CD4-positive, alpha-beta T cell (primary cell): ENCODE measurements at regions not wholly inside any gene's neighbourhood (a gene's known extent, or its start where the extent isn't known, plus 50 kb on each side); places are given as distances from the start of the nearest gene placed in this dataset.

Experiments used
- ATAC-seq: fragments of 200-7000 bp; cut with Tn5 transposase; one replicate; pipeline ENCODE4 v1.10.0; 2022; ENCODE audit warnings: mild to moderate bottlenecking; ENCODE audit not compliant: poor library complexity
- CTCF ChIA-PET: fragments of 350-600 bp; sonication (Branson Sonifier 250); formaldehyde crosslinking; loops from one replicate; lab custom pipeline; 2021; ENCODE audit warnings: antibody characterized with exemption, inconsistent platforms; lab: Charles Lee
- POLR2A ChIA-PET: fragments of 350-600 bp; sonication (Branson Sonifier 250); formaldehyde crosslinking; loops from one replicate; lab custom pipeline; 2021; ENCODE audit warnings: antibody characterized with exemption, inconsistent platforms; lab: Charles Lee
- DNase-seq, 14 experiments: peaks; one replicate each; pipeline ENCODE4 v3.0.0-alpha.2; 2013 to 2020; ENCODE audit warnings: mixed read lengths in 2 of 14
- H3K27ac ChIP-seq, 2 donors: one replicate each; pipeline versions ENCODE4 v1.5.1 to v1.7.0; 2013; ENCODE audit warnings: low read length in 2 of 2, low read depth in 1 of 2, mild to moderate bottlenecking in 1 of 2
- H3K27me3 ChIP-seq, 2 experiments: 1 replicate in 1 of 2; 2 replicates in 1 of 2; pipeline versions ENCODE4 v1.6.1 to v1.7.0; 2013; ENCODE audit warnings: low read length in 2 of 2, control low read depth in 1 of 2, mild to moderate bottlenecking in 1 of 2, moderate library complexity in 1 of 2; ENCODE audit not compliant: insufficient read depth in 2 of 2, control insufficient read depth in 1 of 2
- H3K36me3 ChIP-seq: one replicate; pipeline ENCODE4 v1.6.1; 2013; ENCODE audit warnings: low read length, control low read depth; ENCODE audit not compliant: insufficient read depth
- H3K4me1 ChIP-seq: one replicate; pipeline ENCODE4 v1.6.1; 2013; ENCODE audit warnings: low read length, control low read depth; ENCODE audit not compliant: insufficient read depth
- H3K4me3 ChIP-seq: one replicate; pipeline ENCODE4 v1.5.1; 2013; ENCODE audit warnings: mild to moderate bottlenecking, low read length, moderate library complexity
- H3K9me3 ChIP-seq, 2 experiments: 1 replicate in 1 of 2; 2 replicates in 1 of 2; pipeline versions ENCODE4 v1.6.1 to v1.7.0; 2013; ENCODE audit warnings: low read length in 2 of 2, mild to moderate bottlenecking in 2 of 2, control low read depth in 1 of 2, moderate library complexity in 1 of 2; ENCODE audit not compliant: control insufficient read depth in 1 of 2, insufficient read depth in 1 of 2
- H3K27ac Mint-ChIP-seq: one replicate; pipeline ENCODE4 v1.8.0; 2020; ENCODE audit warnings: mixed read lengths
- H3K27me3 Mint-ChIP-seq: one replicate; pipeline ENCODE4 v1.8.0; 2021; ENCODE audit warnings: mixed read lengths
- H3K36me3 Mint-ChIP-seq: one replicate; pipeline ENCODE4 v1.8.0; 2021; ENCODE audit warnings: low read depth, mixed read lengths
- H3K4me1 Mint-ChIP-seq: one replicate; pipeline ENCODE4 v1.8.0; 2021; ENCODE audit warnings: low read depth, mixed read lengths
- H3K4me3 Mint-ChIP-seq: one replicate; pipeline ENCODE4 v1.8.0; 2020; ENCODE audit warnings: mild to moderate bottlenecking, mixed read lengths
- H3K9me3 Mint-ChIP-seq: one replicate; pipeline ENCODE4 v1.8.0; 2020; ENCODE audit warnings: mixed read lengths
- intact Hi-C, 2 experiments: fragments of 100-400 bp; cut with DNase I in 1 of 2; cut with micrococcal nuclease in 1 of 2; formaldehyde crosslinking; loops; one replicate each; pipeline versions ENCODE4 v1.15.1 to v1.9.0; 2023 to 2025; cut with DNase I, micrococcal nuclease
- TF ChIP-seq, protein P1 (sequence below): fragments of 200-600 bp; IDR thresholded peaks from one replicate; pipeline ENCODE4 v1.8.0; 2022; ENCODE audit warnings: antibody characterized with exemption, mild to moderate bottlenecking

DNA sequence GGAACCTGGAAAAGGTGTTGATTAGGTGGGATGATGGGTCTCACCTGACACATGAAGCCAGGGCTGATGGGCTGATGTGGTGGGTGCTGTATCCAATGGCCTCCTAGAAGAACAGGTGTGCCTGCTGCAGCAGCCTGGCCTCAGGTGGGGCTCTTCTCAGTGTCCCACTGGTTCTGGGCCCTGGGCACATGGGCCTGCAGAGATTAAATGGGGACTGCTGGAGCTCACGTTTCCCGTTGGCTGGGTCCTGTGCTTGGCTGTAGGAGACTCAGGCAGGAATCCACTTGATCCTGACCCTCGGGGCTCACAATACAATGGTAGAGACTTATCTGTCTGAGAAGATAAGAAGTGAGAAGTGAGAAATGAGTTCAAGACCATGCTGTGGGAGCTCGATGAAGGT lies 170.9 kb downstream of the KCNS3 start:
- Histone ChIP-seq H3K9me3 (peaks cover 0 to 3% of the 10 kb centered on the region in 2 experiments), H3K27me3 (no peaks in the 10 kb centered on the region), H3K4me1 (no peaks in the 10 kb centered on the region), H3K27ac (no peak overlapping the region), H3K4me3 (no peak overlapping the region), H3K36me3 (no peaks in the 10 kb centered on the region)
- Mint-ChIP-seq H3K4me1 (no peaks in the 10 kb centered on the region), H3K4me3 (no peak overlapping the region), H3K36me3 (no peaks in the 10 kb centered on the region), H3K27me3 (no peaks in the 10 kb centered on the region), H3K9me3 (no peaks in the 10 kb centered on the region), H3K27ac (no peak overlapping the region)
- ATAC-seq (no peak), DNase-seq (no peak)
- CTCF ChIA-PET, result no interaction called here
- POLR2A ChIA-PET, result no interaction called here
- TF ChIP-seq, protein P1, sequence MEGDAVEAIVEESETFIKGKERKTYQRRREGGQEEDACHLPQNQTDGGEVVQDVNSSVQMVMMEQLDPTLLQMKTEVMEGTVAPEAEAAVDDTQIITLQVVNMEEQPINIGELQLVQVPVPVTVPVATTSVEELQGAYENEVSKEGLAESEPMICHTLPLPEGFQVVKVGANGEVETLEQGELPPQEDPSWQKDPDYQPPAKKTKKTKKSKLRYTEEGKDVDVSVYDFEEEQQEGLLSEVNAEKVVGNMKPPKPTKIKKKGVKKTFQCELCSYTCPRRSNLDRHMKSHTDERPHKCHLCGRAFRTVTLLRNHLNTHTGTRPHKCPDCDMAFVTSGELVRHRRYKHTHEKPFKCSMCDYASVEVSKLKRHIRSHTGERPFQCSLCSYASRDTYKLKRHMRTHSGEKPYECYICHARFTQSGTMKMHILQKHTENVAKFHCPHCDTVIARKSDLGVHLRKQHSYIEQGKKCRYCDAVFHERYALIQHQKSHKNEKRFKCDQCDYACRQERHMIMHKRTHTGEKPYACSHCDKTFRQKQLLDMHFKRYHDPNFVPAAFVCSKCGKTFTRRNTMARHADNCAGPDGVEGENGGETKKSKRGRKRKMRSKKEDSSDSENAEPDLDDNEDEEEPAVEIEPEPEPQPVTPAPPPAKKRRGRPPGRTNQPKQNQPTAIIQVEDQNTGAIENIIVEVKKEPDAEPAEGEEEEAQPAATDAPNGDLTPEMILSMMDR, result no peak
- intact Hi-C loops, result no loop called here

DNA sequence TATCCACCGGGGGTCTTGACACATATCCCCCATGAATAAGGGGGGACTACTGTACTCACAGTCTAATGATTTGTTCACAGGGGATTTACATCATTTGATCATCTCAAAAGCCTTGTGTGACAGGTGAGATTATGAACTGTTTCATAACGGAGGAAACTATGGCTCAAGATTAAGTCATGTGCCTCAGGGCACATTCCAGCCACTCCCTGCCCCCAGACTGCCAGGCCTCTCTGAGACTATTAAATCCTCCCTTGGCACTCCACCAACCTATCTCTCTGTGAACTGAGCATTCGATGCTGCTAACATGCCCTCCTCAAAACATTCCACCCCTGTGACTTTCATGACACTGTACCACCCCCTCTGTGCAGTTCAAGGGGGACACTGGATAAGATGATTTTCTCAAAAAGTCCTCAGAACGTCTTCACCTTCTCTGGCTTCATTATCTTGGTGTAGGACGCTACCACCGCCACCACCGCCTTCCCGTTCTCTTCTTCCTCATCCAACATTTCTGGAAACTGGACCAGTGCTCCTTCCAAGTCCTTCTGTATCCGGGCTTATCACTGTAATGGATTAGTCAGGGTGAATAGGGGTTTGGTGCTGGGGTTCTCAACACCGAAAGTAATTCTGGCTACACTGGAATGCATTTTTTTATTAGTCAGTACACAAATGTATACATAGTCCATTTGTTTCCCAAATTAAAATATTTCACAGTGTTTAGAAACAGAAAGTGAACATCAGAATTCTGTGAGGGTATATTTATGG lies 169.6 kb downstream of the KCNS3 start:
- H3K4me3 Mint-ChIP-seq, result no peak overlapping the region
- no peak for DNase-seq
- H3K4me1 Mint-ChIP-seq, result no peaks in the 10 kb centered on the region
- Histone ChIP-seq H3K4me3 (no peak overlapping the region), H3K36me3 (no peaks in the 10 kb centered on the region), H3K27ac (no peak overlapping the region), H3K9me3 (peaks cover 0 to 3% of the 10 kb centered on the region in 2 experiments), H3K4me1 (no peaks in the 10 kb centered on the region), H3K27me3 (no peaks in the 10 kb centered on the region)
- no peaks in the 10 kb centered on the region for H3K36me3 Mint-ChIP-seq
- TF ChIP-seq, protein P1, result no peak
- CTCF ChIA-PET, result no interaction called here
- intact Hi-C loops, result no loop called here
- POLR2A ChIA-PET, result no interaction called here
- H3K9me3 Mint-ChIP-seq, result no peaks in the 10 kb centered on the region
- no peak overlapping the region for H3K27ac Mint-ChIP-seq
- no peaks in the 10 kb centered on the region for H3K27me3 Mint-ChIP-seq
- ATAC-seq, result no peak

DNA sequence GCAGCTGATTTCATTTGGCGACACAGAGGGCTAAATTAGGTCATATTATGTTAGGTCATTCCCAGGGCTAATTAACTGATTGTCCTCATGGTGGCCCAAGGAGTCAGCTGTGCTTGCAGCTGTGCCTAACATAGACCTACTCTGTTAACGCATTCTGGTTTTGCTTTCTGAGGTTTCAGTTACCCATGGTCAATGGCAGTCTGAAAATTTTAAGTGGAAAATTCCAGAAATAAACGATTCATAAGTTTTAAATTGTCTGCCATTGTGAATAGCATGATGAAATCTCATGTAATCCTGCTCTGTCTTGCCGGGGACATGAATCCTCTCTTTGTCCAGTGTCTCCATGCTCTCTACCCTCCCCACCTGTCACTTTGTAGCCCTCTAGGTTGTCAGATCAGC lies 168.7 kb downstream of the KCNS3 start:
- intact Hi-C loops, result no loop called here
- Histone ChIP-seq H3K4me1 (no peaks in the 10 kb centered on the region), H3K27ac (no peak overlapping the region), H3K27me3 (no peaks in the 10 kb centered on the region), H3K36me3 (no peaks in the 10 kb centered on the region), H3K4me3 (no peak overlapping the region), H3K9me3 (peaks cover 0 to 3% of the 10 kb centered on the region in 2 experiments)
- ChIA-PET CTCF (no interaction called here), POLR2A (no interaction called here)
- Mint-ChIP-seq H3K9me3 (no peaks in the 10 kb centered on the region), H3K4me3 (no peak overlapping the region), H3K36me3 (no peaks in the 10 kb centered on the region), H3K27me3 (no peaks in the 10 kb centered on the region), H3K27ac (no peak overlapping the region), H3K4me1 (no peaks in the 10 kb centered on the region)
- TF ChIP-seq, protein P1, result no peak
- ATAC-seq (no peak), DNase-seq (no peak)
